Thyroid gland (tissue), 4 donors: ENCODE measurements at regions not wholly inside any gene's neighbourhood (a gene's known extent, or its start where the extent isn't known, plus 50 kb on each side); places are given as distances from the start of the nearest gene placed in this dataset.

ENCODE experiments used
- CTCF ChIP-seq, 6 experiments: fragments of 200-600 bp in 3 of 6; fragments of 450-650 bp in 3 of 6; sonication (generic) in 3 of 6; IDR thresholded peaks; one replicate each; pipeline ENCODE4 v1.5.1; 2016 to 2019; ENCODE audit warnings: antibody characterized with exemption in 6 of 6, mild to moderate bottlenecking in 2 of 6, inconsistent platforms in 1 of 6, moderate library complexity in 1 of 6
- POLR2A ChIP-seq, 2 donors: fragments of 450-650 bp; IDR thresholded peaks; one replicate each; pipeline ENCODE4 v1.6.1; 2017; ENCODE audit warnings: antibody characterized with exemption in 2 of 2, mild to moderate bottlenecking in 2 of 2, moderate library complexity in 1 of 2

GRCh38 chr21:23930565-23930964 lies 1676.7 kb downstream of the MRPL39 start:
- no peak for TF ChIP-seq CTCF (IDR thresholded peaks at IDR 0.05)
- no peak for TF ChIP-seq POLR2A (IDR thresholded peaks at IDR 0.05)
